ENCODE measurements at regions not wholly inside any gene's neighbourhood (a gene's known extent, or its start where the extent isn't known, plus 50 kb on each side); places are given as distances from the start of the nearest gene placed in this dataset.

DNA sequence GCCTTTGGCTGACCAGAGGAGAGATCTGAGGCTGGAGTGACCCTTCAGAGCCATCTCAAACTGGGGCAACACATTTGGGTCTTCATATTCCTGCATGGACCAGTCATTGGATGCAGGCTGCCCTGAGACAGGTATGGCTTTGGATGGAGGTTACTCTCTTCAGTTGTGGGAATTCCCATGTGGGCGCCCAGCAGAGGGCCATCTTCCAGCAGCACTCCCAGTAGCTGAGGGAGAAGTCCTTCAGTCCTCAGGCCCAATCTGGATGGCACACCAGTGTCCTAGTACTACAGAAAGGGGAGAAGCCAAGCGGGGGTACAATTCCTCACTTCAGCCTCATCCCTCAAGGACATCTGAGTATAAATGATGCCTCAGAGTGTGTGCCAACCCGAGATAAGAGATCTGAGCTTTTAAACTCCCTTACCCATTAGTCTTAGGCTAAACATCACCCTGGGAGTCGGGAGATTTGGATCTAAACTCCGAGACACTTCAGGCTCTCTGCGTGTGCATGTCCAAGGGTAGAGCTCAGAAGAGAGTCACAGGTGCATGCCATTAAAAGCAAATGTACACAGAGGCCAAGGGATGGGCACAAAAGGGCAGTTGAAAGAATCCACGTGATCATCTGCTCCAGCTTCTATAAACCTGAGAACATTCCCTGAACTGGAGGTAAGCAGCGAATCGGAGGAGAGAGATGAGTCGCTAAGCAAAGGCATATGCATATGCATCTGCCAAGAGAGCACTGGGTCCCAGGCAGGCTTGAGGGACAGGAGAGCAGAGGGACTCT, 204.6 kb downstream of the CD83 start:
- TF ChIP-seq GATA2 (IDR thresholded peaks at IDR 0.05; ENCODE audit: low read depth, low read length) (no peak), GATA3 (IDR thresholded peaks at IDR 0.05; ENCODE audit: low read depth, low read length) (no peak)

GRCh38 chr6:14322841-14323240, 205.3 kb downstream of the CD83 start:
- TF ChIP-seq GATA3 (IDR thresholded peaks at IDR 0.05; ENCODE audit: low read depth, low read length) (no peak), GATA2 (IDR thresholded peaks at IDR 0.05; ENCODE audit: low read depth, low read length) (no peak)

DNA sequence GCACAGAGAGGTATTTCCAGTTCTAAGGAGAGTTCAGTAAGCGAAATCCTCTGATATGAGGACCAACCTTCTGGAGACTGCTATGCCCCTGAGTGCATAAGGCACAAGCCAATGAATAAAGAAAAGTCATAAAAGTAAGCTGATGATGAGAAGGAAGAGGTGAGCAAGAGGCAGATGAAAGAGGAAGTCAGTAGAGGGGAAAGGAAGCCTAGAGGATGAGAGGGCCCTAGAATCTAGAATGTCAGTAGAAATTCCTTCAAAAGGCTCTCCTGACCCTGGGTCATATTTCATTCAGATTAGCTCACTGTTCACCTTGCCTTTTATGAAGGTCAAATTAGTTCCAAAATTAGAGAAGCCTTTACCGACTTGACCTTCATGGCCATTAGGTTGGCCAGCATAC, 209.2 kb downstream of the CD83 start:
- no peak for TF ChIP-seq GATA3 (IDR thresholded peaks at IDR 0.05; ENCODE audit: low read depth, low read length)
- TF ChIP-seq GATA2 (IDR thresholded peaks at IDR 0.05; ENCODE audit: low read depth, low read length), result no peak

GRCh38 chr6:14328163-14328562, 210.6 kb downstream of the CD83 start:
- no peak for TF ChIP-seq GATA2 (IDR thresholded peaks at IDR 0.05; ENCODE audit: low read depth, low read length)
- TF ChIP-seq GATA3 (IDR thresholded peaks at IDR 0.05; ENCODE audit: low read depth, low read length), result no peak

DNA sequence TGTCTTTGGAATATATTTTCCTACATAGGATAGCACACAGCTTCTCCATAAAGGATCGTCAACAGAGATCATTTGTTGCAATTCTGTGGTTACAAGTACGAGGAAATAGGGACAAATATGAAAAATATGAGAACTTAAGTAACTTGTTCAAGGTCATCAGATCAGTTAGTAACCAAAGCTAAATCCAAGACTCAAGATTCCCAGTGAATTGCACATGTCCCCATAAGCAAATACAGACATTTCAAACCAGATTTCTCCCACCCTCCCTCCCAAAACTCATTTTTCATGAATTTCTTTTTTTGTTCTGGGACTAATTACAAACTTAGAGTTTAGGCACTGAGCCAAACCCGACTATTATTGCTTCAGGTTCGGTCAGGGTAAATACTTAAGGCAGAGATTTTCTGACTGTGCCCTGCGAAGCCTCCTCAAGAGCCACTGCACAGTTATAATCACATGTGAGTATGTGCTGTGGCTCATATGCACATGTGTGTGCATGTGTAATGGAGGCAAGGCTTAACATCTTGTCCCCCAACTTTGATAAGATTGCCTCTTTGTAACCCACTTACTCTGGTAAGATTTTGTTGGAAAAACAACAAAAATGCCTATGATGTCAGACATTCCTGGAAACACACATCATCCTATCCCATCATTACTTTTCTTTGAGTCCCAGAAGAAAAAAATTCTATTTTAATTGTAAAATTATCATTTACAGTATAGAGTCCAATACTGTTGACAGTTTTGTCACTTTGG, 216.2 kb downstream of the CD83 start:
- TF ChIP-seq GATA2 (IDR thresholded peaks at IDR 0.05; ENCODE audit: low read depth, low read length), result no peak
- no peak for TF ChIP-seq GATA3 (IDR thresholded peaks at IDR 0.05; ENCODE audit: low read depth, low read length)

DNA sequence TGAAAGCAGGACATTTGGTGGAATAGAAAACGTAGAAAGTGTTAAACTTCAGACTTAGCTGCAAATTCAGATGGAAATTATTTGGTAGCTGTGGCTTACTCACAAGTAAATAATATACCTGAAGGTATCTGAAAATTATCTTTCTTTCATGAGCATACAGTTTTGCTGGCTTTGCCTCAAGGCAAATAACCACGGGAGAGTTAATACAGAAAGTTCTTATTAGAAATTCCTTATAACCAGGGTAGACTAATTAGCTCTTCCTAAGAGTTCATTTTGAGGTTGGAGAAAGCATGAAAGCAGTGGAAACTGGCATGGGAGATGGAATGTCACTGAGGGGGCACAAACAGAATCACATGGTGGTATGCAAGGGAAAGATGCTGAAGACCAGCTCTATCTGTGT, 217.5 kb downstream of the CD83 start:
- no peak for TF ChIP-seq GATA2 (IDR thresholded peaks at IDR 0.05; ENCODE audit: low read depth, low read length)
- no peak for TF ChIP-seq GATA3 (IDR thresholded peaks at IDR 0.05; ENCODE audit: low read depth, low read length)

DNA sequence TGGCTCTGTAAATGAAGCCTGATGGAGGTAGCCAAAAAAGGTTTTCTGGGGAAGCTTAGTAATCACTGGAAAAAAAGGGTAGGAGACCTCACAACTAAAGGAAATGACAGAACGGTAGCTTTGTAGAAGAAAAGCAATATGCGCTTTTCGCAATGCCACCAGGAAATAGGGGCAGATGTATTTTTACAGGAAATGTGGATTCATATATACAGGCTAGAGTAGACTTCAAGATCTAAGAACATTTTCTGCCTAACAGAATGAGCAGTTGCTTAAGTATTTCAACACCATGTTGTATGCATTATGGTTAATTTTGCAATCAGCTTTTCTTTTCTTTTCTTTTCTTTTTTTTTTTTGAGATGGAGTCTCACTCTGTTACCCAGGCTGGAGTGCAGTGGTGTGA, 219.6 kb downstream of the CD83 start:
- TF ChIP-seq GATA3 (IDR thresholded peaks at IDR 0.05; ENCODE audit: low read depth, low read length) (no peak), GATA2 (IDR thresholded peaks at IDR 0.05; ENCODE audit: low read depth, low read length) (no peak)

DNA sequence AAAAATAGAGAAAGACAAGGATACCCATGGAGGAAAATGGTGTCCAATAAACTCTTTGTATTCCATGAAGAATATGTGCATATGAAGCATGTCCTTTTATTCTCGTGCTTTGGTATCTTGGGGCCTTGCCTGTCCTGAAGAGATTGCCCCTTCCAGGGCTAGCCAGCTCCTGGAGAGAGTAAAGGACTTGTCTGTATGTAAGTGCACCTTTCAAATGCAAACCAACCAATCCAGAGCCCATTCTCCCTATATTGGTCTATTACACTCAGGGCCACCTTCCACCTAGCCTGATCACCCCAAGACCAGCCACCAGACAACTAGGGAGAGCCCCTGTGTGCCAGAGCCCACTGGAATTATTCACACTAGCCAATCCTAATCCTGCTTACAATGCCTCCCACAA, 221.6 kb downstream of the CD83 start:
- TF ChIP-seq GATA3 (IDR thresholded peaks at IDR 0.05; ENCODE audit: low read depth, low read length) (no peak), GATA2 (IDR thresholded peaks at IDR 0.05; ENCODE audit: low read depth, low read length) (no peak)

- TF ChIP-seq GATA3 (IDR thresholded peaks at IDR 0.05; ENCODE audit: low read depth, low read length) (no peak), GATA2 (IDR thresholded peaks at IDR 0.05; ENCODE audit: low read depth, low read length) (no peak)
Measured at GRCh38 chr6:14339711-14340584, 222.4 kb downstream of the CD83 start.

DNA sequence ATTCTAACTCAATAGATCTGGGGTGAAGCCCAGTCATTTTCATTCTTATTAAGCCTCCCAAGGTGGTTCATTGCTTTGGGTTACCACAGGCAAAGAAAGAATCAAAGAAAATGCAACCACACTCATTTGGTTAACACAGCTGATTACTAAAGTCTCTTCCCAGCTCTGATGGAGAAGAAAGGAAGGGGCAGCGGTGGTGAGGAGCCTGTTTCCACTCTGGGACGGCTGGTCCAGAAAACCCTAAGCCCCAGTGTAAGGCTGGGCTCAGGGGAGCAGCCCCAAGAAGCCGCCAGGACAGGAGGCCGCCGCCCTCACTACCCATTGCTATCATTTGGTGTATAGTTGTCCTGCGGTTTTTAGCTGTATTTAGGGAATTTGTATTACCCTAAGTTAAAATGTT, 226.9 kb downstream of the CD83 start:
- TF ChIP-seq GATA3 (IDR thresholded peaks at IDR 0.05; ENCODE audit: low read depth, low read length), result no peak
- TF ChIP-seq GATA2 (IDR thresholded peaks at IDR 0.05; ENCODE audit: low read depth, low read length), result no peak

GRCh38 chr6:14348389-14348788, 230.8 kb downstream of the CD83 start:
- no peak for TF ChIP-seq GATA2 (IDR thresholded peaks at IDR 0.05; ENCODE audit: low read depth, low read length)
- no peak for TF ChIP-seq GATA3 (IDR thresholded peaks at IDR 0.05; ENCODE audit: low read depth, low read length)

DNA sequence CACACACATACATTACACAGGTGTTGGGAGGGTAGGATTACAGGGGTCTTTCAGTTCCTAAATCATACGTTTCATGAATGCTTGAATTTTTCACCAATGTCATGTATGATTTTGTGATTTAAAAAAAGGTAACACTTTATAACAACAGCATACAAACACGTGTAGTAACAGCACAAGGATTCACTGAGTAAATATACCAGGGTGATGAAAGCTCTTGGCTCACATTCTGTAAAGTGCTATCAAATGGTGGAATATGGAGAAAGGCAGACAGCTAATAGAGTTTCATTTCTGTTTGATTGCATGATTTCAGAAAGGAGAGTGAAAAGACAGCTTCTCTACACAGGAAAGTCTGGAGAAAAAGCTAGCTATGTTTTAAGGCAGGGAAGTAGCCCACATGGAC, 231.9 kb downstream of the CD83 start:
- TF ChIP-seq GATA3 (IDR thresholded peaks at IDR 0.05; ENCODE audit: low read depth, low read length) (no peak), GATA2 (IDR thresholded peaks at IDR 0.05; ENCODE audit: low read depth, low read length) (no peak)

DNA sequence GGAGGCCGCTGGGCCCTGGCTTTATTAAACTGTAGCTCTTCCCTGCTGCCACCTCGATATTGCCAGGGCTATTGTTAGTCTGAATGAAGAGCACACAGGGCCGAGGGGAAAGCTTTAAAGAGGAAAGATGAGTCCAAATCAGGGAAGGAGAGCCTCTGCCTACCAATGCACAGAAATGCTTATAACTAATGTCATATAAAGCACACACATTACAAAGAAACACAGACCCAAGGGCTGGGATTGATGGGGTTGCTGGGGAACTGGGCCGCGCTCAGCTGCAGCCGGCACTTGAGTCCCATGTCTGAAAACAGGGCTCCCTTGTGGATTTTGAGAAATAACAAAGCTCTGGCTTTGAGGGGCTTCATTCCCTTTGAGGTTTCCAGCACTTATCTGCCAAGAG, 232.6 kb downstream of the CD83 start:
- no peak for TF ChIP-seq GATA3 (IDR thresholded peaks at IDR 0.05; ENCODE audit: low read depth, low read length)
- no peak for TF ChIP-seq GATA2 (IDR thresholded peaks at IDR 0.05; ENCODE audit: low read depth, low read length)

DNA sequence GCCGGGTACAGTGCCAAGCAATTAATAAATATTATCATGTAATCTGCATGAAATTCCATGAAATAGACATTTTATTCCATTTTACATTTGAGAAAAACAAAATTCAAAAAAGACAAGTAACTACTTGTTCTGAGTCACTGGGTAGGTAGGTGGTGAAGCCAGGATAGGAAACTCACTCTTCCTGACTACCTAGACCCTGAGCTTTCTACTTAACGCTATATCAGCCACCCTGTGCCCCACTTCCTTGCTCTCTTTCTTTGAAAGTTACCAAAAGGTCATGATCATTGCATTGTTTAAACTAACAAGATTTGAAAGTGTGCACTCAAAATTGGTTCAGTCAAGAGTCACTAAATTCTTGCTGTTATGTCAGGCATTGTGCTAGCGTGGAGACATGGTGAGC, 235.7 kb downstream of the CD83 start:
- TF ChIP-seq GATA3 (IDR thresholded peaks at IDR 0.05; ENCODE audit: low read depth, low read length), result no peak
